ENCODE measurements at regions not wholly inside any gene's neighbourhood (a gene's known extent, or its start where the extent isn't known, plus 50 kb on each side); places are given as distances from the start of the nearest gene placed in this dataset.

DNA sequence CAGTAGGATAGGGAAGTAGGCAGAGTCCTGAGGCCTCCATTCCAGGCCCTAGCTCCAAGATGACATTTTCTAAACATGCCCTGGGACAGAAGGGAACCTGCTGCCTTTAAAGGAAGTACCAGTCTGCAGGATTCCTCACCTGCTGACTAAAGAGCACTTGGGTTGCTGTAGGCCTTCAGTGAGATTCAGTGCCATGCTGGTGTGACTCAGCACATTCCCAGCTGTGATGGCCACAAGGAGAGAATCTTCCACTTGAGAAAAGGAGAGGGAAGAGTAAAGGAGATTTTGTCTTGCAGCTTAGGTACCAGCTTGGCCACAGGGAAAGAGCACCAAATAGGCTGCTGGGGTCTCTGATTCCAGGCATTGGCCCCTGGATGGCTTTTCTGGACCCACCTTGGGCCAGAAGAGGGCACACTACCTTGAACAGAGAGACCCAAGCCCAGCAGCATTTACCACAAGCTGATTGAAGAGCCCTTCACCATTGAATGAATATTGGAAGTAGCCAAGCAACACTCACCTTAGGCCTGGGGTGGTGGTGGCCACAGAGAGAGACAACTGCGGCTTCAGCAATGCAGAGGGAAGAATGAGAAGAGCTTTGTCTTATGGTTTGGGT, 498.3 kb downstream of the KCNH5 start:
- no peak for TF ChIP-seq CTCF (IDR thresholded peaks at IDR 0.05; ENCODE audit: insufficient read depth, low read length, poor library complexity, severe bottlenecking)
- Histone ChIP-seq H3K4me3 (replicated peaks; ENCODE audit: low read depth, low read length) (no peak overlapping the region), H3K36me3 (ENCODE audit: control insufficient read depth, insufficient read depth, low read length) (no peaks in the 10 kb centered on the region), H3K27me3 (replicated peaks; ENCODE audit: control insufficient read depth, insufficient read depth, low read length) (no peaks in the 10 kb centered on the region)
- DNase-seq (ENCODE audit: extremely low read depth, insufficient read length) = no peak

DNA sequence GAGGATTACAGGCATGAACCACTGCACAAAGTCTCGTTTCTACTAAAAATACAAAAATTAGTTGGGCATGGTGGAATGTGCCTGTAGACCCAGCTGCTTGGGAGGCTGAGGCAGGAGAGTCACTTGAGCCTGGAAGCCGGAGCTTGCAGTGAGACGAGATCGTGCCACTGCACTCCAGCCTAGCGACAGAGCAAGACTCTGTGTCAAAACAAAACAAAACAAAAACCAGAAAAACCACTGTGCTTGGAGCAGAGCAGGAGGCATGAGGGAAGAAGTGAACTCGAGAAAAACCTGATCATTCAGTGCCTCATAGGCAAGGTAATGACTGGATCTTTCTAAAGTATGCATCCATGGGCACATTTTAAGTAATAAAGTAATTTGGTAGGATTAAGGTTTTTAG, 487.8 kb downstream of the KCNH5 start:
- H3K36me3 ChIP-seq (ENCODE audit: control insufficient read depth, insufficient read depth, low read length) = no peaks in the 10 kb centered on the region
- DNase-seq (ENCODE audit: extremely low read depth, insufficient read length) = no peak
- H3K4me3 ChIP-seq (replicated peaks; ENCODE audit: low read depth, low read length) = no peak overlapping the region
- no peaks in the 10 kb centered on the region for H3K27me3 ChIP-seq (replicated peaks; ENCODE audit: control insufficient read depth, insufficient read depth, low read length)
- no peak for TF ChIP-seq CTCF (IDR thresholded peaks at IDR 0.05; ENCODE audit: insufficient read depth, low read length, poor library complexity, severe bottlenecking)

GRCh38 chr14:62558451-62558850, 486.8 kb downstream of the KCNH5 start:
- H3K27me3 ChIP-seq (replicated peaks; ENCODE audit: control insufficient read depth, insufficient read depth, low read length) = no peaks in the 10 kb centered on the region
- H3K36me3 ChIP-seq (ENCODE audit: control insufficient read depth, insufficient read depth, low read length) = no peaks in the 10 kb centered on the region
- no peak for DNase-seq (ENCODE audit: extremely low read depth, insufficient read length)
- H3K4me3 ChIP-seq (replicated peaks; ENCODE audit: low read depth, low read length) = no peak overlapping the region
- TF ChIP-seq CTCF (IDR thresholded peaks at IDR 0.05; ENCODE audit: insufficient read depth, low read length, poor library complexity, severe bottlenecking) = no peak

GRCh38 chr14:62585247-62585646, 460.0 kb downstream of the KCNH5 start:
- Histone ChIP-seq H3K27me3 (replicated peaks; ENCODE audit: control insufficient read depth, insufficient read depth, low read length) (no peaks in the 10 kb centered on the region), H3K4me3 (replicated peaks; ENCODE audit: low read depth, low read length) (no peak overlapping the region), H3K36me3 (ENCODE audit: control insufficient read depth, insufficient read depth, low read length) (no peaks in the 10 kb centered on the region)
- no peak for TF ChIP-seq CTCF (IDR thresholded peaks at IDR 0.05; ENCODE audit: insufficient read depth, low read length, poor library complexity, severe bottlenecking)
- no peak for DNase-seq (ENCODE audit: extremely low read depth, insufficient read length)

DNA sequence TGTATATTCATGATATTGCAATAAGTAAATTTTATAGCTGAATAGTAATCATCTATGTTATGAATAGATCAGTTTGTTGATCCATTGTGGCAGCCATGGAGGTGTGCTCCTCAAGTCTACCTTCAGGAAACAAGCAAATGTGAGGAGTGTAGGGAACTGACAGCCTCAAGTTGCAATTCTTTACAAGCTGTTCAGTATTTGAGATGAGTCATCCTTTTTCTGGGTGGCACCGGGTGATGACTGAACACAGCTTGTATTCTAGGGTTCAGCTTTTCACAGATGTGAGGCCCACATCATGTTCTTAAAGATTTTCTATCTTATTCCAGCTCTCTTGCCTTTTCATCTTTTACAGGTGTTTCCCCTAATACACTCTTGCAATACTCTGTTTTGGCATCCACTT, 452.4 kb downstream of the KCNH5 start:
- Histone ChIP-seq H3K27me3 (replicated peaks; ENCODE audit: control insufficient read depth, insufficient read depth, low read length) (no peaks in the 10 kb centered on the region), H3K36me3 (ENCODE audit: control insufficient read depth, insufficient read depth, low read length) (no peaks in the 10 kb centered on the region), H3K4me3 (replicated peaks; ENCODE audit: low read depth, low read length) (no peak overlapping the region)
- TF ChIP-seq CTCF (IDR thresholded peaks at IDR 0.05; ENCODE audit: insufficient read depth, low read length, poor library complexity, severe bottlenecking) = no peak
- no peak for DNase-seq (ENCODE audit: extremely low read depth, insufficient read length)

- H3K27me3 ChIP-seq (replicated peaks; ENCODE audit: control insufficient read depth, insufficient read depth, low read length) = no peaks in the 10 kb centered on the region
- TF ChIP-seq CTCF (IDR thresholded peaks at IDR 0.05; ENCODE audit: insufficient read depth, low read length, poor library complexity, severe bottlenecking) = no peak
- H3K36me3 ChIP-seq (ENCODE audit: control insufficient read depth, insufficient read depth, low read length) = no peaks in the 10 kb centered on the region
Measured at GRCh38 chr14:62597143-62597542, 448.1 kb downstream of the KCNH5 start.

More at GRCh38 chr14:62597143-62597542, 448.1 kb downstream of the KCNH5 start:
- DNase-seq (ENCODE audit: extremely low read depth, insufficient read length) = no peak
- H3K4me3 ChIP-seq (replicated peaks; ENCODE audit: low read depth, low read length) = no peak overlapping the region

Data from GM06990 (cell line).